ENCODE measurements at regions not wholly inside any gene's neighbourhood (a gene's known extent, or its start where the extent isn't known, plus 50 kb on each side); places are given as distances from the start of the nearest gene placed in this dataset.

DNA sequence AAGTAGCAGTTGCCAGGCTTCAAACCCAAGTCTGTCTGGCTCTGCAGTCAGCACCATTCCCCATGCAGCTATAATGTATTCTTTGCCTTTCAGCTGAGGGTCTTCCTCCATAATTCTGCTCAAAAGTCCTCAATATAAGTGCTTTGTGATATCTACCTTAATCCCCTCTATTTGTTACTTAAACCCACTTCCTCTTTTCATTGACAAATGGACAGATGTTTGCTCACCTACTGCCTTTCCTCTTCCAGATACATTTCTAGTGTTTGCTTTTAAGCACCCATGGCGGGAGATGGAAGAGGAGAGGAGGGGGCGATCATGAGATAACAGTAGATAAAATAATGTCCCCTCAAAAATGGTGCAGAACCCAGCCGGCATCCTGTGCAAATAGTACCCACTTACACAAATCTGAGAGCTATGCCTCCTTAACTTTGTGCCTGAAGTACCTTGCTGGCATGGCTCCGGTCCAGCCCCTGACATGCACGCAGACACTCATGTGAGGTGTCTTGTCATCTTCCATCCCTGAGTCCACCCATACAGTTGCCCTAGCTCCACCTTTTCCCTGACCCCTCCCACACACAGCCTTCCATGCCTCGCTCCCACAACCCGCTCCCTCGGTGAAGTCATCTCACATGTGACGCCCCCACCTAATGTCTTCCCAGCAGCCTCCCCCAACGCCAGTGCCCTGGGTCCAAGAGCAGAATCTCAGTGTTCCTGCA, 109.6 kb downstream of the TRIM29 start:
- no peak for DNase-seq (ENCODE audit: low spot score)
- Mint-ChIP-seq H3K9me3 (ENCODE audit: low read depth) (no peaks in the 10 kb centered on the region), H3K36me3 (ENCODE audit: low read depth) (no peaks in the 10 kb centered on the region), H3K27me3 (ENCODE audit: low read depth) (peaks cover 40% of the 10 kb centered on the region), H3K4me1 (ENCODE audit: low read depth) (no peaks in the 10 kb centered on the region), H3K4me3 (ENCODE audit: unreplicated experiment) (no peak overlapping the region), H3K27ac (ENCODE audit: unreplicated experiment) (no peak overlapping the region)
- TF ChIP-seq, protein P1, sequence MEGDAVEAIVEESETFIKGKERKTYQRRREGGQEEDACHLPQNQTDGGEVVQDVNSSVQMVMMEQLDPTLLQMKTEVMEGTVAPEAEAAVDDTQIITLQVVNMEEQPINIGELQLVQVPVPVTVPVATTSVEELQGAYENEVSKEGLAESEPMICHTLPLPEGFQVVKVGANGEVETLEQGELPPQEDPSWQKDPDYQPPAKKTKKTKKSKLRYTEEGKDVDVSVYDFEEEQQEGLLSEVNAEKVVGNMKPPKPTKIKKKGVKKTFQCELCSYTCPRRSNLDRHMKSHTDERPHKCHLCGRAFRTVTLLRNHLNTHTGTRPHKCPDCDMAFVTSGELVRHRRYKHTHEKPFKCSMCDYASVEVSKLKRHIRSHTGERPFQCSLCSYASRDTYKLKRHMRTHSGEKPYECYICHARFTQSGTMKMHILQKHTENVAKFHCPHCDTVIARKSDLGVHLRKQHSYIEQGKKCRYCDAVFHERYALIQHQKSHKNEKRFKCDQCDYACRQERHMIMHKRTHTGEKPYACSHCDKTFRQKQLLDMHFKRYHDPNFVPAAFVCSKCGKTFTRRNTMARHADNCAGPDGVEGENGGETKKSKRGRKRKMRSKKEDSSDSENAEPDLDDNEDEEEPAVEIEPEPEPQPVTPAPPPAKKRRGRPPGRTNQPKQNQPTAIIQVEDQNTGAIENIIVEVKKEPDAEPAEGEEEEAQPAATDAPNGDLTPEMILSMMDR (IDR thresholded peaks at IDR 0.05): no peak

DNA sequence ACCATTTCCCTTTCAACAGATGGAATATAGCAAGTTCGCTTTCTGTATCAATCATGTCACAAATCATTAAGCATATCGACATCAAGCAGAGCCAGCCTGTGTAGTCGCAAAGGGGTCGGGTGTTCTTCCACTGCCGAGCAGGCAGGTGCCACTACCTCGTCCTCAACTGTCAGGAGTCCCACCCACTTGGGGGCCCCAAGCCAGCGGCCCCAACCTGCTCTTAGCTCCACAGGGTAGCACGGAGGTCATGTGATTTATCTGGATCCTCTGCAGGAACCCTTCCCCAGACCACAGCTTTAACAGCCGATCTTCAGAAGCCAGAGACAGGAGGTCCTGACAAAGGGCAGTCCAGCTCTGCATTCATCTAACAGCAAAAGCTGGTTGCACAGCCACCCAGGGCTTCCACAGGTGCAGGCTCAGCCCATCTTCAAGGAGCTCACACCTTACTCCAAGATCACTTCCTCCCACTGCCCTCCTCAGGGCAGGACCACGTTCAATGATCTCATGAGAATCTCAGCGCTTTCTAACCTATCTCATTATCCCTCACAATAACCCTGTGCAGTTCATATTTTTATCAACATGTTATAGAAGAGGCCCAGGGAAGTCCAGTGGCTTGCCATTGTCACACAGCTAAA, 110.2 kb downstream of the TRIM29 start:
- Mint-ChIP-seq H3K4me1 (ENCODE audit: low read depth) (no peaks in the 10 kb centered on the region), H3K27me3 (ENCODE audit: low read depth) (peaks cover 45% of the 10 kb centered on the region), H3K36me3 (ENCODE audit: low read depth) (no peaks in the 10 kb centered on the region), H3K4me3 (ENCODE audit: unreplicated experiment) (no peak overlapping the region), H3K27ac (ENCODE audit: unreplicated experiment) (no peak overlapping the region), H3K9me3 (ENCODE audit: low read depth) (no peaks in the 10 kb centered on the region)
- no peak for DNase-seq (ENCODE audit: low spot score)
- TF ChIP-seq, protein P1 (IDR thresholded peaks at IDR 0.05): no peak

DNA sequence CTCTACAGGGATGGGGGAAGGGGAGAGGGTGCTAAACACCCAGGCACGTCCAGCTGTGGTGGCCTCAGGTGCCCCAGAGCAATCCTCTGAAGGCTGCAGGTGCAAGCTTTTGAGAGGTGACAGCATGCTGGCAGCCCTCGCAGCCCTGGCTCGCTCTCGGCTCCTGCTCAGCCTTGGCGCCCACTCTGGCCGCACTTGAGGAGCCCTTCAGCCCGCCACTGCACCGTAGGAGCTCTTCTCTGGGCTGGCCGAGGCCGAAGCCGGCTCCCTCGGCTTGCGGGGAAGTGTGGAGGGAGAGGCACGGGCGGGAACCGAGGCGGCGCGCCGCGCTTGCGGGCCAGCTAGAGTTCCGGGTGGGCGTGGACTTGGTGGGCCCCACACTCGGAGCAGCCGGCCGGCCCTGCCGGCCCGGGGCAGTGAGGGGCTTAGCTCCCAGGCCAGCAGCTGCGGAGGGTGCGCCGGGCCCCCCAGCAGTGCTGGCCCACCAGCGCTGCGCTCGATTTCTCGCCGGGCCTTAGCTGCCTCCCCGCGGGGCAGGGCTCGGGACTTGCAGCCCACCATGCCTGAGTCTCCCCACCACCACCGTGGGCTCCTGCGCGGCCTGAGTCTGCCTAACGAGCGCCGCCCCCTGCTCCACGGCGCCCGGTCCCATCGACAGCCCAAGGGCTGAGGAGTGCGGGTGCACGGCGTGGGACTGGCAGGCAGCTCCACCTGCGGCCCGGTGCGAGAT, 112.1 kb downstream of the TRIM29 start:
- H3K9me3 Mint-ChIP-seq (ENCODE audit: low read depth): no peaks in the 10 kb centered on the region
- no peak overlapping the region for H3K4me3 Mint-ChIP-seq (ENCODE audit: unreplicated experiment)
- peaks cover 39% of the 10 kb centered on the region for H3K27me3 Mint-ChIP-seq (ENCODE audit: low read depth)
- H3K36me3 Mint-ChIP-seq (ENCODE audit: low read depth): no peaks in the 10 kb centered on the region
- no peak for DNase-seq (ENCODE audit: low spot score)
- no peaks in the 10 kb centered on the region for H3K4me1 Mint-ChIP-seq (ENCODE audit: low read depth)
- TF ChIP-seq, protein P1 (IDR thresholded peaks at IDR 0.05): no peak
- H3K27ac Mint-ChIP-seq (ENCODE audit: unreplicated experiment): no peak overlapping the region

DNA sequence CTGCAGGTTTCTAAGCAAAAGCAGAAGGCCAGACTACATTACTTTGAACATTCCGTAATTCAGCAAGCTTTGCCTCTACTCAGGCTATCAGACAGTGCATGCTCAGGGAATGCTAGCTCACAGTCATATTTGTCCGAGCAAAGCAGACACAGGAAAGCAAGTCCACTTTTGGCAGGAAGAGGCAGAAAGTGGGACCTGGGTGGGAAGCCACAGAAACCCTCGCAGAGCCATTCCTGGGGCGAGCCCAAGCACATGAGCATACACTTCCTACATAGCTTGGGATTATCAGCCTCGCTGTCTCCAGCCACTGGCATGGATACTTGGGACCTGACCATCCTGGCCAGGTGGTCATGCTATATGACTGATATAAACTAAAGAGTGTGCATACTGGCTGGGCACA, 113.3 kb downstream of the TRIM29 start:
- Mint-ChIP-seq H3K27me3 (ENCODE audit: low read depth) (peaks cover 37% of the 10 kb centered on the region), H3K4me1 (ENCODE audit: low read depth) (no peaks in the 10 kb centered on the region), H3K4me3 (ENCODE audit: unreplicated experiment) (no peak overlapping the region), H3K36me3 (ENCODE audit: low read depth) (no peaks in the 10 kb centered on the region), H3K9me3 (ENCODE audit: low read depth) (no peaks in the 10 kb centered on the region), H3K27ac (ENCODE audit: unreplicated experiment) (no peak overlapping the region)
- TF ChIP-seq, protein P1 (IDR thresholded peaks at IDR 0.05): no peak
- no peak for DNase-seq (ENCODE audit: low spot score)

DNA sequence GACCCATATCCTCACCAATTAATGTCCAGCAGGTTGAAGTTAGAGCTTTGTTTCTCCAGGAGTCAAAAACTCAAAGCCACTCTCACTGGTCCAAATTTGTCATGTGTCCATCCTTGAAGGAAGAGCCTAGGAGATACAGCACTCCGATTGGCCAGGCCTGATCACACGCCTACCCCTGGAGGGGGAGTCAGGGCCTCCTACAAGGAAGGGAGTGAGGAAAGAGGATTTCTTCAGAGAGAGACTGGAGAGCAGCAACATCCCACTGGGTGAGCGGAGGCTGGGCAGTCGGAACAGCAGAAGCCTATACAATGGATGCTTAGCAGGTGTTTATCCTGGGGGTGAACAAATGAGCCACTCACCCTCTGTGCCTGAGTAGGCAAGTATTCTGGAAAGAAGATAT, 113.9 kb downstream of the TRIM29 start:
- H3K27ac Mint-ChIP-seq (ENCODE audit: unreplicated experiment): no peak overlapping the region
- H3K36me3 Mint-ChIP-seq (ENCODE audit: low read depth): no peaks in the 10 kb centered on the region
- no peaks in the 10 kb centered on the region for H3K9me3 Mint-ChIP-seq (ENCODE audit: low read depth)
- H3K4me1 Mint-ChIP-seq (ENCODE audit: low read depth): no peaks in the 10 kb centered on the region
- no peak overlapping the region for H3K4me3 Mint-ChIP-seq (ENCODE audit: unreplicated experiment)
- no peak for DNase-seq (ENCODE audit: low spot score)
- TF ChIP-seq, protein P1 (IDR thresholded peaks at IDR 0.05): no peak
- peaks cover 37% of the 10 kb centered on the region for H3K27me3 Mint-ChIP-seq (ENCODE audit: low read depth)

Data from chondrocyte (in vitro differentiated cells).